GM18858 (cell line): ENCODE measurements at regions not wholly inside any gene's neighbourhood (a gene's known extent, or its start where the extent isn't known, plus 50 kb on each side); places are given as distances from the start of the nearest gene placed in this dataset.

Experiments used
- ATAC-seq: cut with Tn5 transposase; IDR thresholded peaks from one replicate; pipeline ENCODE4 v1.9.1; 2021; ENCODE audit not compliant: unreplicated experiment

DNA sequence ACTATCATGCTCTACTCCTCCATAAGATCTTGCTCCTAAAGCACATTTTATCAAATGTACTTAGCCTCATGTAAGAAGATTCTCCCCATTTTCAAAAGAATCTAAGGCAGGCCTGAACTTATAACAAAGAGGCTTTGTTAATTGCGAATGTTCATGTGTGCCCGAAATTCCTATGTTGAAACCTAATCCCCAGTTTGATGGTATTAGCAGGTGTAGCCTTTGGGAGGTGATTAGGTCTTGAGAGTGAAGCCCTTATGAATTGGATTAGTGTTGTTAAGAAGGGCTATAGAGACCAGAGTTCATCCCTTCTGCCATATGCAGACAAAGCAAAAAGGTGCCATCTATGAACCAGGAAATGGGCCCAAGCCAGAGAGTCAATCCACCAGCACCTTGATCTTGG lies 234.5 kb downstream of the PAX3 start:
- no peak for ATAC-seq

DNA sequence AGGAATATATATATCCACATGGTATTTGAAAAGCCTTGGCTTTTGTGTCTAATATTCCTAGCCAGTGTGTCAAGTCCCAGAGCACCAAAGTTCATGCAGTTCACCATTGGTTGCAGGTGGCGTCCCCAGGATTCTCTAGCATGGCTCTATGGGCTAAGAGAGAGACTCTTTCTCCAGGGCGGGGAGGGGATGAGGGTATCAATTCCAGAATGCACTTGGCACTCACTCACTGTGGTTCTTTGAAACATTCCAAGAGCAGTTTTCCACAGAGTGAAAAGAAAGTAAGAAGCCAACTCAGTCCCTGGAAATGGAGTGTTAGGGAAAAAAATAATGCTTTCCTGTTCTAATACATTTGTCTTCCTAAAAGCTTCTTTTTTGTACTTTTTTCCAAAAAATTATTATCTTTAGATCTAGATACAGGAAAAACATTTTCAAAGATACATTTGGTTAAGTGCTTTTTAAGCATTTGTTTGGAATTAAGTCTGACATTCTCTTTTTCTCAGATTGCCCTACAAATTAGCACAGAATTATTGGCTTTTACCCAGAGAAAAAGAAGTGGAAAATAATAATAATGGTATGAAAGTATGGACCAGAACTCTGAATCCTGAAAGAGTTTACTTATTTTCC lies 239.9 kb downstream of the PAX3 start:
- ATAC-seq: no peak

DNA sequence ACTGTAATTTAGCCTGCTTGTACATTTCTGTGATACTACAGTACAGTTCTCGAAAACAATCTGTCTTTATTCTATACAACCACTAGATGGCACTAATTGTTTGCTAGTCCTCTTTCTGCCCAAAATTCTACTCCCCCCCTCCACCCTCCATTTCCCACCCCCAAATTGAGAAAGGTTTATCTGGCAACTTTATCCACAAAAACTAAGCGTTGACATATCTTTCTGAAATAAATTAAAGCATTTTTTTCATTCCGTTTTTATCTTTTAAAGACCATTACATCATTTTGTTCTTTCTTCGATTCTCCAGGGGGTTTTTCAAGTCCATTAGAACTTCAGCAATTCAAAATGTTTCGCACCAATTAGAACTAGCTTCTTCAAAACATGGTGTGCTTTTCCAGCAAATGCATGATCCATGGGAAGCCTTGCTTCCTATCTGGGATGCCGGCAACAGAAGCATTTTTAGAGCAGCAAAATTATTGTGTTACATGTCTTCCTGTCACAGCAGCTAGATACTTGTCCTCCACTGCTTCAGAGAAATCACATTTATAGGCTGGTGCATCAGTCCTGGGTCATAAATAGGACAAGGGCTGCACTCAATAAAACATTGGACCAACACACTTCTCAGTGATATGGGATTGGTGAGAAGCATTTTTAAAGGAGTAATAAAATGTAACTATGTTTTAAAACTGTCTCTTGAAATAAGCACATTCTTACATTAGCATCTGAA lies 241.3 kb downstream of the PAX3 start:
- ATAC-seq: no peak

GRCh38 chr2:222055328-222055727 lies 243.5 kb downstream of the PAX3 start:
- no peak for ATAC-seq

GRCh38 chr2:222054813-222055212 lies 244.0 kb downstream of the PAX3 start:
- ATAC-seq: no peak

- ATAC-seq: no peak
These were observed 245.8 kb downstream of the PAX3 start for GRCh38 chr2:222052934-222053367.

DNA sequence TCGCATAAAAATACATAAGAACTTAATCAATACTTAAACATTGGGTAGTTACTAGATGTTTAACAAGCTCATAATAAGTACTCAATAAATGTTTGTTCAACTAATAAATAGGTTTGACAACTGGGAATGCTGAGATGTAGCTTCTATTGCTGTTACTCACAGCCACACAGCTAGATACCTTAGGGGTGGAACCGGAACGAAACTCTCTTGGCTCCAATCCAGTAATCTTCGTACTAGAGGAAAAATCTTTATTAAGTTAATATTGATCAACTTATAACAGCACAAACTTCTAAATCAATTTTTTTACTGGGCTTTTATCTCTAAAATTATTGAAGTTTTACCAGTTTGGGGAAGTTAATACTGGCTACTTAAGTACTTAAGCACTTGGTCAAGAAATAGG lies 247.8 kb downstream of the PAX3 start:
- ATAC-seq: no peak

DNA sequence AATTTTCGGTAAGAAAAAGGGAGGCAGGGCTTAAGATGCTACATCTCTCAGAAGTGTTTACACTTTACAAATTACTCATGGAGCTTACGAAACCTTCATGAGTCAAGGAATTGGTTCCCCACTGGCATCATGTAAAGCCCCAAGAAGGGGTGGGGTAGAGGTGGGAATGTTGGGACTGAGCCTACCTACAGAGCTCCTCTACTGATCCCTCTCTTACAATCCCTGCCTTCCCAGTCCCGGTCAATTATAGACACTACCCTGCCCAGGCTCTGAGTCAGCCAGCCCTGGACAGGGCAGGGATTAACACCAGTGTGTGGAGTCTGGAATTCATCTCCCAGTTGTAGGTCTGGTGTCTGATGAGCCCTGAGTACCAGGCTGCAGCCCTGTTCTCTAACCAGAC lies 248.9 kb downstream of the PAX3 start:
- no peak for ATAC-seq

DNA sequence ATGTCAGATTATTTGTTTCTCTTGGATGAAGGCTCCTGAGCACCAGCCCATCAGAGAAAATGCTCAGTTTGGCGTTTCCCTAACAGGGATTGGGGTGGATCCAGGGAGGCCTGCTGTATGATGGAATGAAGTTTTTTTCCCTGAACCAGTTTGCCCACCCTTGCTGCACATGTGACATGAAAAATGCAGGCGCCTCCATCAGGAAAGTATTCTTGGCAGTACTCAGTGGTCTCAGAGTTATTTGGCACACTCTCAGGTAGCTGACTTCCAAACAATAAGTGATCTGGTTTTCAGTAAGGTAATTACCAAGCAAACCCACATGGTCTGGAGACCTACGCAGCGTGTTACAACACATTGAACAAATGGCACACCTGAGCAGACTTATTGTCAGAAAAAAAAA lies 254.9 kb downstream of the PAX3 start:
- no peak for ATAC-seq

DNA sequence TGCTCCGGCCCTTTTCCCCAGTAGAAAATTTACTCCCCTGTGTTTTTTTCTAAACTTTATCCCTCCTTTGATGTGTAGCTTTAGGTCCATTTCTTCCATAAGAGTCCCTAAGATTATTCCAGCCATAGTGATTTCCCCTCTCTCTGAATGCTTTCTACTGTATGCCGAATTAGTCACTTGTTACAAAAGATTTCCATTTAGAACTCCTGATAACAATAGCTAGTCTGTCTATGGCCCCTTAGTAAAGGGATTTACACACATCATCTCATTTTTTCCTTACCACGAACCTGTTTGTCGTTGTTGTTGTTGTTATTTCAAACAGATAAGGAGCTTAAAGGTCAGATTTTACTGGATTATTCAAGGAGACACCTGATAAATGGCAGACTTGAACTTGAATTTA lies 256.1 kb downstream of the PAX3 start:
- no peak for ATAC-seq

GRCh38 chr2:222040333-222040732 lies 258.5 kb downstream of the PAX3 start:
- no peak for ATAC-seq

DNA sequence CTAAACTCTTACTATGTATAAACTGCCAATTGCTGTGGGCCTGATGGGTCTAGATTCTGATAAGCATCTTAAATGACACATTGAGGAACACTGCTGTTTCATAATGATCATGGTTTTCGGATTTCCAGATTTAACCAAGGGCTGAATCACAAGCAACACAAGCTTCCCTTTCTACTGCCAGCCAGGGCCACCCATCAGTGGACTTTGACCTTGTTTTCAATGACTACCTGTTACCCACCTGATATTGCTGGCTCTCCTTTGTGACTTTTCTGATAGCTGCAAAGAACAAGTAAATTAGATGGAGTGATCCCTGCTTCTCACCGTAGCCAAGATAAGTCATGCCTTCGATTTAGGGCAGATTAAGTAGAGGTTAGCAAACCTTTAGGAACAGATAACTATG lies 259.0 kb downstream of the PAX3 start:
- no peak for ATAC-seq

DNA sequence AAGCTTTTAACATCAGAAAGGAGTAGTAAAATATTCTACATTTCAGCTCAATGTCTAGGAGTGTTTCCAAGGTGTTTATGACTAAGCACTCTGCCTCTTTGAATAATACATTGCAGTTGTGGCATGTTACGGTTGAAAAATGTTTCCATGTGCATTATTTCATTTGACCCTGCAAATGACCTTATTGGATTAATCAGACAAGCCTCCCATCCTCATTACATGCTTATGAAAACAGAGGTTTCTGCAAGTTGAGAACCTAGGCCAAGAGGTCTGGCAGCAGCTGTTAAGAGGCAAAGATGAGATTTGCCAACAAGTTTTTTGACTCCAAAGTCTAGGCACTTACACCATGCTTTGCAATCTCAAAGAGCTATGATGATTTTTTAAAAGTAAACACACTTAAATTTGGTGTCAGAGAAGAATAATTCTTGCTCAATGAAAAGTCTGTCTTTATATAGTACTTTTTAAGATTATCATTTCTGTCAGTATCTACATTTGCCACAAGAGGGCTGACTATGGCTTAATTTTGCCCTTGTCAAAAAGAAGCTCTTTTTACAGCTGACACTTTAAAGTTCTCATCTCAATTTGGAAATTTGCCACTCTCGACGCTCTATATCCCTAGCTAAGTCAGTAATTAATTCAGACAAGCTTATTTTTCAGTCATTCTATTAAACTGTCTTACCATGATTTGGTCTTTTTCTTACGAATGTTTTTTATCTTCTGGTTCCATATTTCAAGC lies 260.6 kb downstream of the PAX3 start:
- ATAC-seq: no peak

DNA sequence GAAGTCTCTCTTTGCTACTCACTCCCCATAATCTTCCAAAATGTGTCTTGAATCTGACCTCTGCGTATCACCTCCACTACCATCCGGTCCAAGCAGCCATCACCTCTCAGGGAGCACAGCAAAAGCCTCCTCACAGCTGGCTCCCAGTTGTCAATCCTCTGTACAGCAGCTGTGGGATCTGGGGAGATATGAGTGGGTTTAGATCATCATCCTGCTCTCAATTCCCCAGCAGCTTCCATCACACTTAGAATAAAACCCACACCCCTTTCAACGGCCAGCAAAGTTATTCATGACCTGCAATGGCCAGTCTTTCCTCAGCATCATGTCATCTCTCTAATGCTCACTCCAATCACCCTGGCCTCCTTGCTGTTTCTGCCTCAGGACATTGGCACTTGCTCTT lies 261.6 kb downstream of the PAX3 start:
- no peak for ATAC-seq

DNA sequence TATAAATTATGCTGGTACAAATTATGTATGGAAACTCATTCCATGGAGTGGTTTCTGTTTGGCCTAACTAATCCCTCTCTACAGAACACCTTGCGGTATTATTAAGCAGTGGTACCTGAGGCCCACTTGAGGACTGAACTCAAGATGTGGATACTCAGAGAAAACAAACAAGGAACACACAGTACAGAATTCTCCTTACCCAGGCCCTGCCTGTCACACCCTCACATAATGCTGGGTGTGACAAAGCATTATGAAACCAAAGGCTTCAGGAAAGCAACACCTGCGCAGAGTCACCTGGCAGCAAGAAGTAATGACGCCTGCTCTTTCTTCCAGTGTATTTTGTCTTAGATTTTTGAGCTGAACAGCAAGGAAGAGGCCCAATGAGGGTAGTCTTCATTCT lies 264.7 kb downstream of the PAX3 start:
- no peak for ATAC-seq

GRCh38 chr2:222033541-222033940 lies 265.3 kb downstream of the PAX3 start:
- ATAC-seq: no peak

- no peak for ATAC-seq
These were observed 272.9 kb downstream of the PAX3 start for GRCh38 chr2:222025881-222026271.

- no peak for ATAC-seq
These were observed 273.6 kb downstream of the PAX3 start for GRCh38 chr2:222024932-222025880.

DNA sequence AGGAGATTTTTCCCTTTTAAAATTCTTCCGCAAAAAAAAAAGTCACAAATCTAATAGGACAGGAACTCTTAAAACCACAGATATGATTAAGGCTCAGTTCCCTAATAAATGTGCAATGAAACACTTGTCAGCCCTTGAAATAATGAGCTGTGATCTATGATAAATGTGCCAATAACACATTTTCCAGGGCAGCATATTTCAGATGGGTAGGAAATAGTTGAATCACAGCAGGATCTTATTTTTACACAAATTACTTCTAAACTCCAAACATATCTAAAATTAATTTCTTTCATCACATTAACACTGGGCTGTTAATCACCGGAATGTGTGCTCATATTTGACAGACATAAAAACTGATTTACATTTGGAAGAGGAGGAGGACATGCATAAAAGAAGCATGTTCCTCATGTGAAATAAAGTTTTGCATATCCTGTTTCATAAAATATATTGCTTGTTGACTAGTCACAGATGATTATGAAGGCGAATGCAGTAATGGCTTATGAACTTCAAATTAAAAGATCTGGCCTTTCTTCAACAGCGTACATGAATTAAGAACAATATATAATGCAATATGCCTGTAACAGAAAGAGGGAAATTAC lies 281.4 kb downstream of the PAX3 start:
- ATAC-seq: no peak

- no peak for ATAC-seq
These were observed 284.9 kb downstream of the PAX3 start for GRCh38 chr2:222013889-222014288.

DNA sequence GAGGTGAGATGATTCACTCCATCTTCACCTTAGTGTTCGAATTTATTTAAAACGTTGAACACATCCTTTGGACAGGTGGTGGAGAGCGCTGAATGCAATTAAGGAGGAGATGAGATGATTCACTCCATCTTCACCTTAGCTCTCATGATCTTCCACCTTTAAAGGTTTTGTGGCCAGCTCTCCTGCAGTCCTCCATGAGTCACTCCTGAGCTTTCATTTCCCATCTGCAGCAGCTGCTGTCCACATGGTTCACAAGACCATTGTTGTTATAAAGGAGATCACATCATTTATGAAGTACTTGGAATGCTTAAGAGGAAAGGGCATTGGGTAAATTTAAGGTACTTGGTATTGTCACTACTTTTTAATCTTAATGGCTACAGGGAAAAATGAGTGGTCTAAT lies 298.5 kb downstream of the PAX3 start:
- no peak for ATAC-seq
